Esophagus squamous epithelium (tissue), 4 donors: ENCODE measurements at regions not wholly inside any gene's neighbourhood (a gene's known extent, or its start where the extent isn't known, plus 50 kb on each side); places are given as distances from the start of the nearest gene placed in this dataset.

Experiments used
- CTCF ChIP-seq, 6 experiments: fragments of 450-650 bp in 4 of 6; fragments of 200-600 bp in 2 of 6; sonication (generic) in 2 of 6; IDR thresholded peaks; one replicate each; pipeline ENCODE4 v1.5.1; 2016 to 2019; ENCODE audit warnings: antibody characterized with exemption in 6 of 6, mild to moderate bottlenecking in 4 of 6, moderate library complexity in 4 of 6
- POLR2A ChIP-seq, 4 donors: fragments of 450-650 bp; IDR thresholded peaks; one replicate each; pipeline ENCODE4 v1.6.1; 2017; ENCODE audit warnings: antibody characterized with exemption in 4 of 4, mild to moderate bottlenecking in 4 of 4, moderate library complexity in 3 of 4

DNA sequence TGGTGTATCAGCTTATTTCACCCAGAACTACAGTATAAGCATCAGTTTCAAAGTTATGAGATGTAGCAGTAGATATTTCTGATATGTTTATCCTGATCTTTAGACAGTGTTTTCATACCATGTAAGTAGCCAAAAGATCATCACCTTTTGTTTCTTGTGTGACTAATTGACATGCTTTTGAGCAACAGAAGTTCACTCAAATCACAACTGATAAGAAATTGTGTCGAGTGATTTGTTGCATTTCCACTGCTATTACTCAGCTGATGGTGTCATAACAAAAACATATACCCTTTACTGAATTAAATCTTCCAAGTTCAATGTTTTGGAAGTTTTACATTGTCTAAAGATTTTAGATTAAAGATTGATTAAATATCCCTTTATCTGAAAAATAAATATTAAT lies 324.5 kb downstream of the TUSC1 start:
- TF ChIP-seq POLR2A (IDR thresholded peaks at IDR 0.05) (no peak), CTCF (IDR thresholded peaks at IDR 0.05) (no peak)
